Skin of body (tissue), 1 donor: ENCODE measurements at regions not wholly inside any gene's neighbourhood (a gene's known extent, or its start where the extent isn't known, plus 50 kb on each side); places are given as distances from the start of the nearest gene placed in this dataset.
A peak's percentile ranks its signal among the peaks of the same experiment; 100 is the strongest.
"Not testable (repeated sequence)": the region's sequence is repeated elsewhere in the genome, so short reads cannot be mapped to it uniquely, and the experiment has no call there.

Source experiments
- DNase-seq: peaks from one replicate; lab custom pipeline; 2025; lab: John Stamatoyannopoulos, UW

GRCh38 chr2:156254637-156255067 is 77.9 kb downstream of the NR4A2 start:
- DNase-seq, result not testable (repeated sequence)

- DNase-seq, result no peak
Observed at GRCh38 chr2:156253765-156254164, 78.8 kb downstream of the NR4A2 start.

DNA sequence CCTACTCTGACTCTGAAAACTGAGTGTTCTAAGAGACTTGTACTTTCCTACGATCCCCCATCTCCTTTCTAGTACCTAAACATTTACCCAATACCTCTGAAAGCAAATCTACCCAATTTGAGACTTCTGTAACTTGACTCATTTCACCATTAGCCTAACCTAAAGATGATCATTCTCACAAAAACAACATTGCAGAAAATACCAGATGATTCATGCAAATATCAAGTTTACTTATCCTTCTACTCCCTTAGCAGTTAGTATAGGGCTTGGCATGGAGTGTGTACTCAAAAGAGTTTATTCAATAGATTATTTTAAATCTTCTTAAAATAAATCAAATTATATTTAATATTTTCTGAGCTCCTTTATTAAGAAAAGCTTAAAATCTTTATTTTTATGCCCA is 89.6 kb downstream of the NR4A2 start:
- DNase-seq, result no peak

- no peak for DNase-seq
Observed at GRCh38 chr2:156237558-156237957, 95.0 kb downstream of the NR4A2 start.

DNA sequence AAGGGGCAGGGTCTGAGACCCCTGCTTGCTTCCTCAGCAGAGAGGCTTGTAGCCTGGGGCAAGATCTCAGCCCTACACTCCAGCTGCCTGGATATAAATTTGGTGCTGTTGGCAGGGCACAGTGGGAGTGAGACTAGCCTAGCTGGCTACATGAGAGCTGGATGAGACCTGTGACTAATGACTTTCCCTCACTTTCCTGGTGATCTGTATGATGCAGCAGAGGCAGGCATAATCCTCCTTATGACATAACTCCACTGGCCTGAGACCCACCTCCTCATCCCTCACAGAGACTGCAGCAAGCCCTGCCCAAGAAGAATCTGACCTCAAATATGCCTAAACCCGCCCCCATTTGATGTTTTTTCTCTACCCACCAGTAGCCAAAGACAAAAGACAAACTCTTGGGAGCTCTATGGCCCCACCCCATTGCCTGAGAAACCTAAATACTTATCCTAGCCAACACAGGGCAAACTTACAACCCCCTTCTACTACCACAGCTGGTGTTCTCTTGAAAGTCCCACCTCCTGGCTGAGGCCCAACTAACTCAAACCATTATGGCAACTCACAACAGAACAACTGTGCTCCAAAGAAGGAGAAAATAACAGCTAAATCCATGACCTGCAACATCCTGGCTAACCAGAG is 102.7 kb downstream of the NR4A2 start:
- no peak for DNase-seq

DNA sequence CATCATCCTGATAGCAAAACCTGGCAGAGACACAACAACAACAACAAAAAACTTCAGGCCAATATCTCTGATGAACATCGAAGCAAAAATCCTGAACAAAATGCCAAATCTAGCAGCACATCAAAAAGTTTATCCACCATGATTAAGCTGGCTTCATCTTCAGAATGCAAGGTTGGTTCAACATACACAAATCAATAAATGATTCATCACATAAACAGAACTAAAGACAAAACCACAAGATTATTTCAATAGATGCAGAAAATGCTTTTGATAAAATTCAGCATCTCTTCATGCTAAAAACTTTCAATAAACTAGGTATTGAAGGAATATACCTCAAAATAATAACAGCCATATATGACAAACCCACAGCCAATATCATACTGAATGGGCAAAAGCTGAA is 109.2 kb downstream of the NR4A2 start:
- not testable (repeated sequence) for DNase-seq

- no peak for DNase-seq
Observed at GRCh38 chr2:156221703-156222102, 110.8 kb downstream of the NR4A2 start.

GRCh38 chr2:156219491-156220100 is 112.9 kb downstream of the NR4A2 start:
- DNase-seq, result no peak

DNA sequence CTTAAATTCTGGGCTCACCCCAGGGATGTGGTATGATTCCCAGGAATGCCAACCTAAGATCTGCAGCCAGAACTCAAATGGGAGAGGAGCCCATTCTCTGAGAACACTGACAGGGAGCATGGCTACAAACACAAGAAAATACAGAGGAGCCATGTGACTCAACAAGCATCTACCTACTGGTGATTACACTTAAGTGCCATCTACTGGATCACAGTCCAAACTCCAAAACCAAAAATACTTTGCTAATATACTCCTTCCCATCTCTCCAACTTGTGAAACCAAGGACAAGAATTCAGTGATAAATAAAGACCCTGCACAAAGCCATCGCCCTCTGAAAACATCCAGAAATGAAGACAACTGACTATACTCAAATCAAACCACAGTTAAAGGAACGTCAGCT is 116.9 kb downstream of the NR4A2 start:
- peak; percentile 1 for DNase-seq

- no peak for DNase-seq
Observed at GRCh38 chr2:156211318-156211717, 121.2 kb downstream of the NR4A2 start.

DNA sequence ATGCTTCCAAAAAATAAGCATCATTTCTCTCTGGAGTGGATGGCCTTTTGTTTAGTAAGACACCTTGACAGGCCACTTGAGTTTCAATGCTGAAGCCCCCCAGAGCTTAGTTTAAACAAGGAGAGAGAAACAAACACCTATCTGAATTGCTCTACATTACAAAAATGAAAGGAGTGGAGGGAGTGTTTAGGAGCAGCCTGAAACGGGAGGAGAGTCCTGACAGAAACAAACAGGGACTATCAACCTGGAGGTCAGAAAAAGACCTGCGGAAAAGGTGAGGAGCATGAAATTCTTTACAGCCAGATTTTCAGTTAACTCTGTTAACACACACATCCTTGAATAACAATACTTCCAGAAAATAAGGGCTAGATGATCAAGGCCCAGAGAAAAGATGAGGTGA is 126.2 kb downstream of the NR4A2 start:
- no peak for DNase-seq

GRCh38 chr2:156199588-156199987 is 132.9 kb downstream of the NR4A2 start:
- DNase-seq, result no peak

GRCh38 chr2:156196031-156196430 is 136.5 kb downstream of the NR4A2 start:
- DNase-seq, result no peak

- DNase-seq, result no peak
Observed at GRCh38 chr2:156192468-156192867, 140.1 kb downstream of the NR4A2 start.

DNA sequence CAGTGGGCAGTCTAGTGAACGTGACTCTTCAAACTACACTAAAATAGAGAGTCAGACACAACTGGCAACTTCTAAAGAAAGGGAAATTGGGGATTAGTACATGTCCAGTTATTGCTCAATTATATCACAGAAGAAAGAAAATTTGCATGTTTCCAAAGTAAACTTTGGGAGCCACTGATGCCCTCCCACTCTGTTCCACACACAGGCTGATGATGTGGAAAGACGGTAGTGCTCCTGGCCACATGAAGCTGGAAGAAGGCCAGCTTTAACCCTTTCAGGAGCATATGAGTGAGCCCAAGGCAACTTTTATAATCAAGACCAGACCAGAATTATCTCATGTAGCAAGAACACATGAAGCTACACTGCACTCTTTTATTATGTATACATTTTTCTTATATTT is 141.0 kb downstream of the NR4A2 start:
- no peak for DNase-seq

- DNase-seq, result no peak
Observed at GRCh38 chr2:156190517-156190916, 142.0 kb downstream of the NR4A2 start.

- DNase-seq, result no peak
Observed at GRCh38 chr2:156189584-156189983, 142.9 kb downstream of the NR4A2 start.

DNA sequence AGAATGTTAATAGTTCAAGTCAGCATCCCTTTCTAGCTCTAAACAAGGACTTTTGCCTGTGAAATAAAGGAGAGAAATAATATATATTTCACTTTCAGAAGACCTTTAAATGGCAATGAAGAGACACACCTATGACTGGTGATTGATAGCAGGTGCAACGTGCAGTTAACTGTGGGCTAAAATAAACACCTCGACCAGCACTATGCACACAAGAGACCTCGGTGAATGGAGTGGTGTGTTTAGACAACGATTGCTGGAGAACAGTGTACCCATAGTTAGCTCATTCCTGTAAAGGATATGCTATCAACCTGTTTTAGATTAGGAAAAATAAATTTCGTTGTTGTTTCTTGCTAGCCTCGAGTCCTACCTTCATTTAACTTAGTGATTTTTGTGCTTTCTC is 143.4 kb downstream of the NR4A2 start:
- DNase-seq, result no peak

- peak; percentile 31 for DNase-seq
Observed at GRCh38 chr2:156182132-156182531, 150.4 kb downstream of the NR4A2 start.

GRCh38 chr2:156181208-156181607 is 151.3 kb downstream of the NR4A2 start:
- no peak for DNase-seq

DNA sequence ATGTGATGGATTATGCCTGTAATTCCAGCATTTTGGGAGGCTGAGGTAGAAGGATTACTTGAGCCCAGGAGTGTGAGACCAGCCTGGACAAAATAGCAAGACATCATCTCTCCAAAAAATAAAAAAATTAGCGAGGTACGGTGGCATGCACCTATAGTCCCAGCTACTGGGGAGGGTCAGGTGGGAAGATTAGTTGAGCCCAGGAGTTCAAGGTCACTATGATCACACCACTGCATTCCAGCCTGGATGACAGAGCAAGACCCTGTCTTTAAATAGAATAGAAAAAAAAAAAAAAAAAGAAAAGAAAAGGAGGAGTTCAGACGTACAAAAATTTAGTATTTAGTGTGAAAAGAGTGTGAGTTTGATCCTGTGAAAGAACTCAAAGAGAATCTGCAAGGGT is 154.9 kb downstream of the NR4A2 start:
- no peak for DNase-seq

- DNase-seq, result no peak
Observed at GRCh38 chr2:156175946-156176345, 156.6 kb downstream of the NR4A2 start.

DNA sequence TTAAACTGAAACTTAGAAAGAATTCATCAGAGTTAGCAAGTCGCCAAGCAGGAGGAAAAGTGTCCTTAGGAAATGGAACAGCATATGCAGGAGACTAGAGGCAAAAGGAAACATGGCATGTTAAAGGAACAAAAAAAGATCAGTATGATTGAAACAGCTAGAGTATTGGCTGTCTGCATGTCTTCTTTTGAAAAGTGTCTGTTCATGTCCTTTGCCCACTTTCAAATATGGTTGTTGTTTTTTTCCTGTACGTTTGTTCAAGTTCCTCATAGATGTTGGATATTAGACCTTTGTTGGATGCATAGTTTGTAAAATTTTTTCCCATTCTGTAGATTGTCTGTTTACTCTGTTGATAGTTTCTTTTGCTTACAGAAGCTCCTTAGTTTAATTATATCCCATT is 161.6 kb downstream of the NR4A2 start:
- DNase-seq, result no peak

- DNase-seq, result no peak
Observed at GRCh38 chr2:156165742-156166141, 166.8 kb downstream of the NR4A2 start.
